KBM-7 (cell line): ENCODE measurements at regions not wholly inside any gene's neighbourhood (a gene's known extent, or its start where the extent isn't known, plus 50 kb on each side); places are given as distances from the start of the nearest gene placed in this dataset.
"Not testable (repeated sequence)": the region's sequence is repeated elsewhere in the genome, so short reads cannot be mapped to it uniquely, and the experiment has no call there.

Source experiments
- DNase-seq: peaks from one replicate; pipeline ENCODE4 v3.0.0-alpha.2; 2015
- in situ Hi-C: fragments of 300-500 bp; cut with MboI; formaldehyde crosslinking; loops from 2 replicates; pipeline ENCODE4 v1.14.3; 2020; ENCODE audit warnings: low sequenced_read_pairs, low pct_unique_long_range_greater_than_20kb, mixed read lengths

GRCh38 chr4:158055668-158056067 is 117.2 kb downstream of the GASK1B start:
- no peak for DNase-seq
- in situ Hi-C loops, result no loop called here

GRCh38 chr4:158053801-158054200 is 119.0 kb downstream of the GASK1B start:
- no peak for DNase-seq

GRCh38 chr4:158053086-158053485 is 119.7 kb downstream of the GASK1B start:
- DNase-seq, result no peak
- in situ Hi-C loops, result no loop called here

More at GRCh38 chr4:158053801-158054200, 119.0 kb downstream of the GASK1B start:
- in situ Hi-C loops, result no loop called here

- in situ Hi-C loops, result no loop called here
- DNase-seq, result no peak
Measured at GRCh38 chr4:158051401-158052235, 121.2 kb downstream of the GASK1B start.

GRCh38 chr4:158050942-158051341 is 121.9 kb downstream of the GASK1B start:
- in situ Hi-C loops, result no loop called here

GRCh38 chr4:158046345-158046744 is 126.5 kb downstream of the GASK1B start:
- no peak for DNase-seq
- in situ Hi-C loops, result no loop called here

More at GRCh38 chr4:158050942-158051341, 121.9 kb downstream of the GASK1B start:
- DNase-seq, result no peak

- in situ Hi-C loops, result no loop called here
- no peak for DNase-seq
Measured at GRCh38 chr4:158043971-158044618, 128.7 kb downstream of the GASK1B start.

- DNase-seq, result no peak
- in situ Hi-C loops, result no loop called here
Measured at GRCh38 chr4:158042591-158043030, 130.2 kb downstream of the GASK1B start.

GRCh38 chr4:158038718-158039117 is 134.1 kb downstream of the GASK1B start:
- in situ Hi-C loops, result no loop called here
- no peak for DNase-seq

- in situ Hi-C loops, result no loop called here
- no peak for DNase-seq
Measured at GRCh38 chr4:158036998-158037397, 135.8 kb downstream of the GASK1B start.

- in situ Hi-C loops, result no loop called here
Measured at GRCh38 chr4:158035662-158036195, 137.1 kb downstream of the GASK1B start.

GRCh38 chr4:158033416-158034120 is 139.3 kb downstream of the GASK1B start:
- DNase-seq, result peak; percentile 18
- in situ Hi-C loops, result no loop called here

More at GRCh38 chr4:158035662-158036195, 137.1 kb downstream of the GASK1B start:
- DNase-seq, result no peak

GRCh38 chr4:158032733-158033415 is 140.0 kb downstream of the GASK1B start:
- in situ Hi-C loops, result no loop called here
- DNase-seq, result peak; percentile 11

GRCh38 chr4:158028381-158028780 is 144.4 kb downstream of the GASK1B start:
- DNase-seq, in situ Hi-C loops: not testable (repeated sequence)

- no peak for DNase-seq
- in situ Hi-C loops, result no loop called here
Measured at GRCh38 chr4:158025131-158025530, 147.7 kb downstream of the GASK1B start.

GRCh38 chr4:158020734-158021346 is 152.0 kb downstream of the GASK1B start:
- in situ Hi-C loops, result loop anchor here (25.0 kb wide), 1 partner anchor 141 kb away; the partner anchor contains the start of gene GASK1B
- no peak for DNase-seq

- in situ Hi-C loops, result loop anchor here (25.0 kb wide), 1 partner anchor 142 kb away; the partner anchor contains the start of gene GASK1B
- DNase-seq, result no peak
Measured at GRCh38 chr4:158020176-158020575, 152.6 kb downstream of the GASK1B start.

GRCh38 chr4:158018831-158019230 is 154.0 kb downstream of the GASK1B start:
- DNase-seq, result no peak
- in situ Hi-C loops, result loop anchor here (25.0 kb wide), 1 partner anchor 143 kb away; the partner anchor contains the start of gene GASK1B
